GM23248 (cell line): ENCODE measurements at regions not wholly inside any gene's neighbourhood (a gene's known extent, or its start where the extent isn't known, plus 50 kb on each side); places are given as distances from the start of the nearest gene placed in this dataset.

Source experiments
- DNase-seq: peaks from one replicate; pipeline ENCODE4 v3.0.0-alpha.2; 2015
- H2AFZ ChIP-seq: fragments of 200-600 bp; sonication (generic); 2 replicates; pipeline ENCODE4 v1.6.1; 2016; ENCODE audit warnings: antibody characterized with exemption
- H3F3A ChIP-seq: fragments of 200-600 bp; sonication (generic); 2 replicates; pipeline ENCODE4 v1.6.1; 2016; ENCODE audit warnings: mild to moderate bottlenecking, antibody characterized with exemption, mixed run types; ENCODE audit not compliant: insufficient read depth
- H3K27ac ChIP-seq: fragments of 200-600 bp; sonication (generic); 2 replicates; pipeline ENCODE4 v1.5.1; 2016; ENCODE audit warnings: mild to moderate bottlenecking
- H3K27me3 ChIP-seq: fragments of 200-600 bp; sonication (generic); replicated peaks from 2 replicates; pipeline ENCODE4 v1.6.1; 2016; ENCODE audit warnings: mild to moderate bottlenecking; ENCODE audit not compliant: insufficient read depth
- H3K36me3 ChIP-seq: fragments of 200-600 bp; sonication (generic); 2 replicates; pipeline ENCODE4 v1.6.1; 2016; ENCODE audit warnings: low read depth, mild to moderate bottlenecking
- H3K4me1 ChIP-seq: fragments of 200-600 bp; sonication (generic); 2 replicates; pipeline ENCODE4 v1.6.1; 2016; ENCODE audit warnings: mild to moderate bottlenecking; ENCODE audit not compliant: insufficient read depth
- H3K4me2 ChIP-seq: fragments of 200-600 bp; sonication (generic); one replicate; pipeline ENCODE4 v1.6.1; 2016; ENCODE audit warnings: mild to moderate bottlenecking; ENCODE audit not compliant: unreplicated experiment
- H3K4me3 ChIP-seq: fragments of 200-600 bp; sonication (generic); 2 replicates; pipeline ENCODE4 v1.5.1; 2016; ENCODE audit warnings: mild to moderate bottlenecking
- H3K79me2 ChIP-seq: fragments of 200-600 bp; sonication (generic); 2 replicates; pipeline ENCODE4 v1.6.1; 2016; ENCODE audit warnings: mild to moderate bottlenecking; ENCODE audit not compliant: insufficient read depth
- H3K9ac ChIP-seq: fragments of 200-600 bp; sonication (generic); 2 replicates; pipeline ENCODE4 v1.6.1; 2016; ENCODE audit warnings: mild to moderate bottlenecking
- H3K9me2 ChIP-seq: fragments of 200-600 bp; sonication (generic); 2 replicates; pipeline ENCODE4 v1.6.1; 2016; ENCODE audit warnings: mixed run types, mild to moderate bottlenecking, moderate library complexity; ENCODE audit not compliant: insufficient read depth
- H3K9me3 ChIP-seq: fragments of 200-600 bp; sonication (generic); one replicate; pipeline ENCODE4 v1.6.1; 2017; ENCODE audit warnings: low read depth
- H4K20me1 ChIP-seq: fragments of 200-600 bp; sonication (generic); 2 replicates; pipeline ENCODE4 v1.6.0; 2016; ENCODE audit not compliant: insufficient read depth
- EZH2 ChIP-seq: fragments of 200-600 bp; sonication (generic); IDR thresholded peaks from 2 replicates; pipeline ENCODE4 v1.6.1; 2018; ENCODE audit warnings: antibody characterized with exemption, mild to moderate bottlenecking; ENCODE audit not compliant: insufficient read depth, poor library complexity, severe bottlenecking
- EZH2phosphoT487 ChIP-seq: fragments of 200-600 bp; sonication (generic); IDR thresholded peaks from 2 replicates; pipeline ENCODE4 v1.6.1; 2018; ENCODE audit warnings: antibody characterized with exemption, moderate library complexity, mild to moderate bottlenecking, low read depth; ENCODE audit not compliant: insufficient read depth
- WGBS, 2 experiments: methylation state at CpG; one replicate each; pipeline ENCODE4 v1.1.6; 2015 to 2017; ENCODE audit warnings: low lambda C conversion rate in 2 of 2, low coverage in 1 of 2; ENCODE audit errors: missing lambda C conversion rate in 2 of 2; 5-methylcytosine and 5-hydroxymethylcytosine counted together
- in situ Hi-C: fragments of 300-500 bp; cut with MboI; formaldehyde crosslinking; loops from 2 replicates; pipeline ENCODE4 v1.15.0; 2020

DNA sequence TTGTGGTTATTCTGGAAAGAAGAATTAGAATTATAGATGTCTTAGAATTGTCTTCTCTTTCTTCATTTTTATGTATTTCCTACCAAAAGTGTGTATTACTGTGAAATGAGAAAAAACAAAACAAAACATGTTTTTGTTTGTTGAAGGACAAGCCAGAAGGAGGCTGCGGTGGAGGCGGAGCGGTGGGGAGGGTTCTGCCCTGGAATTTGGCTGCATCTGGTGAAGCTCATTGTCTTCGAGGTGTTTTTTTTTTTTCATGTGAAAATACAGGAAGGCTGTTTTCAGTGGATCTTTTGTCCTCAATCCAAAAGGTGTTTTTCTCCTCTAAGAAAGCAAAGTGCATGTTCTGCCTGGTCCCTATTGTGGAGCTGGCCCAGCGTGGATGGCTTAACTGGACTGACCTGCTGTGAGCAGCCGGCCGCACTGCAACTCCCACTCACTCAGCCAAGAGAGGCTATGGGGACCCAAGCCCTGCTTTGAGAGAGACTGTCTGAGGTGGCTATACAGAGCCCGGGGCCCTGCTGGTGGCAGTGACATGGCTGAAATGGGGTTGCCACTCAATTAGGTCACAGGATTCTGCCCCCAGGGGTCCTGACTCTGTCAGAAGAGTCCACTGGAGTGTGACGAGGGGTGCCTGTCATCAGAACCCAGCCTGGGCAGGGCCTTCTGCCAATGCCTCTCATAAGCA lies 184.9 kb upstream of the MKI67 start:
- Histone ChIP-seq H2AFZ (no peak overlapping the region), H3K9ac (no peak overlapping the region), H3K4me1 (no peaks in the 10 kb centered on the region), H3K36me3 (no peaks in the 10 kb centered on the region), H3K27me3 (no peaks in the 10 kb centered on the region), H3K9me3 (no peaks in the 10 kb centered on the region), H3K27ac (no peak overlapping the region), H3K79me2 (no peaks in the 10 kb centered on the region), H3K9me2 (no peaks in the 10 kb centered on the region), H4K20me1 (no peaks in the 10 kb centered on the region), H3K4me3 (no peak overlapping the region), H3K4me2 (no peak overlapping the region), H3F3A (no peaks in the 10 kb centered on the region)
- TF ChIP-seq EZH2phosphoT487 (no peak), EZH2 (no peak)
- 14 to 18% methylated on average over 9 of the region's 9 CpGs for WGBS, 2 experiments
- in situ Hi-C loops = no loop called here
- no peak for DNase-seq

DNA sequence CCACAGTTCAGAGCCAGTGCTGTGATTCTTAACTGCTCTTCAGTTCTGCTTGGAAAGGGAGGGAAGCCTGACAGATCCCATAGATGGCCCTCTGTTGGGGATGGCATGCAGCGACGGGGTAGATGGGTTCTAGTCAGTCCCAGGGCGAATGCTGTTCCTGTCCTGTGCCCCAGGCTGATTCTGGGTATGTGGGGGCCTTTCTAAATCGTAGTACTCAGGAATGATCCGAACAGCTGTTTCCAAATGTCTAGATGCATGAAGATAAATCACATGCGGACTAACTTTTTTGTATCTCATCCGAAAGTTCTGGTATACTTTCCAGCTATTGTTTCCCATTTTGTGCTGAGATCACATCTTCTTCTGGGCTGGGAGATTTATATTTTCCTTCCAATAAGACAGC lies 186.0 kb upstream of the MKI67 start:
- DNase-seq = no peak
- Histone ChIP-seq H3K9ac (no peak overlapping the region), H3K27me3 (no peaks in the 10 kb centered on the region), H3K4me1 (no peaks in the 10 kb centered on the region), H3K4me3 (no peak overlapping the region), H3K9me3 (no peaks in the 10 kb centered on the region), H3K36me3 (no peaks in the 10 kb centered on the region), H3K27ac (no peak overlapping the region), H3F3A (no peaks in the 10 kb centered on the region), H4K20me1 (no peaks in the 10 kb centered on the region), H3K9me2 (no peaks in the 10 kb centered on the region), H3K79me2 (no peaks in the 10 kb centered on the region), H3K4me2 (no peak overlapping the region), H2AFZ (no peak overlapping the region)
- whole genome bisulfite sequencing, 2 experiments = 35 to 45% methylated on average over 7 of the region's 7 CpGs
- TF ChIP-seq EZH2phosphoT487 = no peak
- no peak for TF ChIP-seq EZH2
- in situ Hi-C loops = no loop called here

DNA sequence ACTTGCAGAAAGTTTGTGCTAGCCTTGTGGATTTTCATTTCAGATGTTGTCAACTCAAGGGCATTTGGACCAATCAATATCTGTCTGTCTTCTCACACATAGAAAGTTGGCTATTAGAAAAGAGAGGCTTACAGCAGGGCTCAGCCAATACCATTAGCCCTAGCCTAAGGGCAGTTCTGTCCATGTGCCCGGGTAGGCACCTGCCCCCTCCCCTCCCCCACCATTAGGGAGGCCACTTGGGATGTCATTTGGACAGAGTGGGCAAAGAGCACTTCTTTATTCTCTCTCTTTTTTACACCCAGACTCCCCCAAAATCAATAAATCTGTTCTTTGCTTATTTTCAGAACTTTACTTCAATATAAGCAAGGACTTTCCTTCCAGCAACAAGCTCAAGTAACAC lies 188.5 kb upstream of the MKI67 start:
- in situ Hi-C loops = no loop called here
- no peaks in the 10 kb centered on the region for H3K79me2 ChIP-seq
- WGBS, 2 experiments = 0 to 5% methylated on average over 1 of the region's 1 CpG
- no peaks in the 10 kb centered on the region for H3K9me2 ChIP-seq
- no peaks in the 10 kb centered on the region for H3F3A ChIP-seq
- DNase-seq = no peak
- TF ChIP-seq EZH2 = no peak
- TF ChIP-seq EZH2phosphoT487 = no peak
- no peaks in the 10 kb centered on the region for H3K27me3 ChIP-seq
- H3K27ac ChIP-seq = no peak overlapping the region
- H3K4me1 ChIP-seq = no peaks in the 10 kb centered on the region
- H4K20me1 ChIP-seq = no peaks in the 10 kb centered on the region
- H3K4me2 ChIP-seq = no peak overlapping the region
- H3K9ac ChIP-seq = no peak overlapping the region
- H3K9me3 ChIP-seq = no peaks in the 10 kb centered on the region
- H2AFZ ChIP-seq = no peak overlapping the region
- H3K36me3 ChIP-seq = no peaks in the 10 kb centered on the region
- no peak overlapping the region for H3K4me3 ChIP-seq

DNA sequence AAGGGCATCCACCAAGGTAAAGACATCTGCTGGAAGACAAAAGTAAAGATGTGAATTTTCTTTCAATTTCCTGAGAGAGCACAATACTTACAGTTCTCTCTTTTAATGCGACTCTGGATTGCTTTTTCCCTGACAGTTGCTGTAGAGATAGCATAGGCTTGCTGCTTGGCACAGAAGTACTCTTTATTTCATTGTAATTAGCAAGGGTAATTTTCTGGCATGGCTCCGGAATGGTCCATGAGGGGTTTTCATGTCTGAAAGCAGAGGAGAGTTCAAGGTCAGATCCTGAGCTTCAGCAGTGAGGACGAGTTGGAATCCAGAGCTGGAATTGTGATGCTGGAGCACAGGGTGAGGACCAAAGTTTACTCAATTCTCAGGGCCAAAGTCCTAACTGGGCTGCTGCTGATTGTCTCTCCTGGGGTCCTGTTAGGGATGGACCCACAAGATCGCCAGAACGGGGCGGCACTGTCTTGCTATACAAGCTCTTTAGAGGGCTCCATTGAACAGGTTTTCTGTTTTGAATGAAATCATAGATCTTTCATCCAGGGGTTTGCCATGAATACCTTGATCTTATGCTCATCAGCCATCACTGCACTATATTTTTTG lies 190.0 kb upstream of the MKI67 start:
- Histone ChIP-seq H3K9me3 (no peaks in the 10 kb centered on the region), H3K27ac (no peak overlapping the region), H3K4me2 (no peak overlapping the region), H2AFZ (no peak overlapping the region), H4K20me1 (no peaks in the 10 kb centered on the region), H3K36me3 (no peaks in the 10 kb centered on the region), H3K4me3 (no peak overlapping the region), H3K9ac (no peak overlapping the region), H3F3A (no peaks in the 10 kb centered on the region), H3K9me2 (no peaks in the 10 kb centered on the region), H3K79me2 (no peaks in the 10 kb centered on the region), H3K27me3 (no peaks in the 10 kb centered on the region), H3K4me1 (no peaks in the 10 kb centered on the region)
- 29 to 40% methylated on average over 6 of the region's 6 CpGs for WGBS, 2 experiments
- DNase-seq = no peak
- TF ChIP-seq EZH2phosphoT487 (no peak), EZH2 (no peak)
- in situ Hi-C loops = no loop called here
